ENCODE measurements at regions not wholly inside any gene's neighbourhood (a gene's known extent, or its start where the extent isn't known, plus 50 kb on each side); places are given as distances from the start of the nearest gene placed in this dataset.

- TF ChIP-seq TCF7L2 (IDR thresholded peaks at IDR 0.05; ENCODE audit: low read depth, low read length) (no peak), POLR2AphosphoS5 (IDR thresholded peaks at IDR 0.05; ENCODE audit: low read depth, low read length) (no peak), CTCF (IDR thresholded peaks at IDR 0.05) (no peak), SIN3A (IDR thresholded peaks at IDR 0.05; ENCODE audit: borderline replicate concordance, insufficient read depth, low read depth, low read length) (no peak)
Measured at GRCh38 chrX:121150217-121150616, 102.8 kb downstream of the GLUD2 start.

Data from Panc1 (cell line).